Pons (tissue), 1 donor: ENCODE measurements at regions not wholly inside any gene's neighbourhood (a gene's known extent, or its start where the extent isn't known, plus 50 kb on each side); places are given as distances from the start of the nearest gene placed in this dataset.

Experiments used
- DNase-seq: peaks from one replicate; pipeline ENCODE4 v3.0.0-alpha.2; 2016; ENCODE audit warnings: low spot score

DNA sequence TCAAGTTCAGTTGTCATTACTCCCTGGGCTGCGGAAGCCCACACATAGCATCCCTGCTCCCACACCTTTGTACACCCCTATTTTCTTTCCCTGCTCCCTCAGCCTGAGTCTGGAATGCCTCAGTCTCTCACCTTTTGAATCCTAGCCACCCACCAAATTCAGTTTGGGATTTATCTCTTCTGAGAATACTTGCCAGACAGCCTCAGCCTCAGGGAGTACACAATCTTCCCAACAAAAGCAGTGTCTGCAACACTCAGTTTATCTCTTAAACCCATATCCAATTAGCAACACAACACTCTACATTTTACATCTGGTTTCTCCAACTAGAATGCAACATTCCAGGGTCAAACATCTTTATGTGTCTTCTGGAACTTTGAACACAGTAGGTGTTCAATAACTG is 190.2 kb downstream of the GPAM start:
- no peak for DNase-seq

DNA sequence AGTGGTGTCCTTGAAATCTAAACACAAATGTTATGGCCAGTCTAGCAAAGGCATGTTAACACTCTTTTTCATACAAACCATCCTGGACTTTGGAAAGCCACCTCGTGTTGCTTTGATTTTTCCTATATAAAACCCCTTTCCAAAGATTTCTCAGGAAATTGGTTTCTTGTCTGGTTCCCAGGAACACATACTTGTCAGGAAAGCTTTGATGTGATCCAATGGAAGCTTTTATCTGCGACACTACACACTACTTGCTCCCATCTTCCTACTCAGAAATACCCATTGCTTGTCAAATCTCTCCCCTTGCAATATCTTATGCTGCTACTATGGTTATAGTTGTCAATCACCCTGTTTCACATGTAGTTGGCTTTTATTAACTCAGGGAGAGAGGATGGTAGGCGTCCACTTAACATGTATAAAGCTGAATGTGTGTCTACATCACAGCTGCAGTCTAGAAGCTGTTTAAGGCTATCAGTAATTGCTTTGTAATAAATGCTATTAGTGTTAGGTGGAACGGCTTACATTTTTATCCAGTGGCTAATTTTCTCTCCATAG is 189.6 kb downstream of the GPAM start:
- no peak for DNase-seq

DNA sequence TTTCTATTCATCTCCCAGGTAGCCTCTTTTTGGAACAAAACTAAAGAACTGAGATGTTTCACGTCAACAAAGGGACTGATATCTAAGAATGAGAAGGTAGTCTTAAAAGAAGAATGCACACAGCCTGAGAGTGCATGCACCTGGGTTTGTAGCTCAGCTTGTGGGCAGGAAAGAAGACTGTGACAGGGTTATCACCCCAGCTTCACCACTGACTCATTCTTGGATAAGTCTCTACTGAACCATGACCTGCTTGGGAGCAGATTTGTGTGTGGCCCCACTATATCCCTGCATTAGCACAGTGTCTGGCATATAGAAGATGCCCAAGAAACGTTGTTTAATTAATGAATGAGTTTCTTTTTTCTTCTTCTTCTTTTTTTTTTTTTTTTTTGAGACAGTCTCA is 187.5 kb downstream of the GPAM start:
- no peak for DNase-seq

DNA sequence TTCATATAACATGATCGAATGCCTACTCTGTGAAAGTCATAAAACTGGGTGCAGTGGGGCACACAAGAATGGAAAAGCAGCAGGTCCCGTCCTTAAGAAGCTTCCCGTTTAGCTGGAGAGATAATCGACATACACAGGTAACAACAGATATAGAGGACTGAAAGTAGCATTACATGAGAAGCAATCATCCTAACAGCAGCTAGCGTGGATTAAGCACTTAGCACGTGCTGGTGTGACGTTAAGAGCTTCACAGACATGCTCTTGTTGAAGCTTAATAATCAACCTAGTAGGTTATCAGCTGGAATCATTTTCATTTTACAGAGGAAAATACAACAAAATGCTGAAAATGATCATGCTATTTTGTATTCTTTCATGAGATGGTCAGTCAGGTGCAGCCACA is 184.8 kb downstream of the GPAM start:
- DNase-seq: no peak

DNA sequence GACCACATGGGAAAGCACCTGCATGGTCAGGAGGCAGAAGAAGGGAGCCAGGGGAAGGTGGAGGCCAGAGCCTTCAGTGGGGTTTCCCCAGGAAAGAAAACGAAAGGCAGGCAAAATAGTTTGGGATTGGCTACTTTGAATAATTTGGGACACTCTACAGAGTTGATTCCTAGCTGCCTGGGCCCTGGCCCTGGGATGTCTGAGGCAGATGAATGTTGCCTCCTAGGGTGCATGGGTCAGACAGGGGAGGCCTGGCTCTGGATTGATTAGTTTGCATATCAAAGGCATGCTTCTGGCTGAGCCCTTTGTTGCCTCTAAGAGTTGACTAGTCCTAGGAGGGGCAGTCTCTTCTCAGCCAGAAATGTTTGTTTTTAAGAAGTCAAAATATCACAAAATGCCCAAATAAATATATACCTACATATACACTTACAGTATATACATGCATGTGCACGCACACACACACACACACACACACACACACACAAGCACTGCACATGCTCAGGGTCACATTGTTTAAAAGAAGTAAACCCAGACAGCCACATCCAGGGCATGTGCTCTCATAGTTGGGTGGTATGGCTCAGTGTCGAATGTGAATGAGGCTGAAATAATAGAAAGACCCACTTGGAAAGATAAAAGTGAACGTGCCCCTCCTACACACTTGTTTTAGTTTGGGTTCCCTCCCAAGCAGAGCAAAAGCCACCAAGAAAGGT is 184.2 kb downstream of the GPAM start:
- DNase-seq: no peak

DNA sequence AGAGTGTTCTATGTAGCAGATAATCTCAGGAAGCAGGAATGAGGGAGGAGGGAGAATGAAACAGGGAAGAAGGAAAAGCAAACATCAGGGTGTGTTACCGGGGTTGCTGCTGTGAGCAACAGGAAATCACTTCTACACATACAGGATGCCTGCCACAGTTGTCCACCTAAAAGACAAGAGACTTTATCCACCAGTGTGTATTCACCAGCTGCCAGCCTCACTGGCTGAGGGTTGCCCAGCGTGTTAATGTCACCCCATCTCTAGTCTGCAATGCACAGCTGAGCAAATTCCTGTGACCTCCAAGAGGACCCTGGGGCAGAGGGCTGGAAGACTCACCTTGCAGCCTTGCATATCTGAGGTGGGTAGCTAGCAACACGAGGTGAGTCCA is 183.7 kb downstream of the GPAM start:
- no peak for DNase-seq

DNA sequence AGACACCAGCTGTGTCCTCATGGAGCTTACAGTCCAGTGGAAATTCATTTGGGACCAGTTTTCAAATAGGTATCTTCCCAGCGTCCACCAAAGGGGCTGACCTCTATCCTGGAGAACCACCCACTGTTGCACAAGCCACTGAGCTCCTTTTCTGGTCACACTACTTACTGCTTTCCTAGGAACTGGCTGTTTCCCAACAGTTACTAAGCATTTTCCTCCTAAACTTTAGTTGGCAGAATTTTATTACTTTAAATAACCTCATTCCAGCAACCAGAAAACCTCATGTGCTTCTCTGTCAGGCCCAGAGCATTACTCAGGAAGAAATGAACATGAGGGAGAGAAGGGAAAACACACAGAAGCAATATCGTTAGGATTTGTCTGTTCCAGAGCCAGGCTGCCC is 183.1 kb downstream of the GPAM start:
- DNase-seq: no peak

DNA sequence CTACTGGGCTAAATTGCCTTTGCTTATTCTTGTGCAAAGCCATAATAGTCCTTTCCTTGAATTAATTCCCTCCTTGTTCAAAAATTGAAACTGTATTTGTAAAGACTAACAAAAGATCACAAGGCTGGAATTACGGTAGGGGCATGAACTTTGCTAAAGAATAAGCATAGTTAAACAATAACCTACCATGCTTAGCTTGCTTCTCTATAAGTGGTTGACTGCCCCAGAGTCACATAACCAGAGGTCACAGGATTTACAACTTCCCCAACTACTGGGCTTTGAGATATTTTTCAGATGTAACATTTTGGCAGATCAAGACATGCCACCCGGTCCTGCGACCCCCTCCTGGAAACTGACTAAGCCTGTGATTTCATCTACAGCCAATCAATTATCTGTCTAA is 181.4 kb downstream of the GPAM start:
- no peak for DNase-seq

DNA sequence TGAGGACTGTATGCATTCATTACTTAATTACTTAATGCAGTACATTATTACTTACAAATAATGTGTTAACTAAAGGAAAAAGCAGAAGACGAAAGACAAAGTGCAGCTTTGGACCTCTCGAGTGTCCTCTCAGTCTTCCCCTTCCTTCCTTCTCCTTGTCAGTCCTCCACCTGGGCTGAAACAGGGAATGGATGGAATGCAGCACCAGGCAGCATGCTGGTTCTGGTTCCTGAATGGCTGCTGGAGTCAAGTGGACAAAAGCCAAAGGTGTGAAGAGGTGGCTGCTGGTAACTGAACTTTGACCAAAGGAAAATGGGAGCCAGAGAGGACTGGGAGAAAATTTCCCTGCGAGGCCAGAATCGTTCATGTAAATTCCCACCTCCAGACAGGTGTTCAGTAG is 179.5 kb downstream of the GPAM start:
- no peak for DNase-seq

DNA sequence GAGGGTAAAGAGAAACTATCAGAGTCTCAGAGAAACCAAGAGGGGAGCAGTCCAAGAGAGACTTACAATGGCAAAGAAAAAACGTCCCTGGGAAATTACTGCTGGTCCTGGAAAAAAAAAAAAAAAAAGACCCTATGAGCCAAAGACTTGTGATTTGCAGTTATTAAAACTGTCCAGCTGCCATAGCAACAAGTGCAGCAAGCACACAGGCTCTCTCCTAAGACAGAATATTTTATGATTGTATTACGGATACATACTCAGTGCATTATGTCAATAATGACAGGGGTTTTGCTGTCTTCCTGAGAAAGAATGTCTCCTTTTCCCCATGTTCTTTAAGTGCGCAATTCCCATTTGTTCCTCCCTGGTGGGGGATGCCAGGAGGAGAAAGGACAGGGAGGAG is 178.5 kb downstream of the GPAM start:
- DNase-seq: no peak

DNA sequence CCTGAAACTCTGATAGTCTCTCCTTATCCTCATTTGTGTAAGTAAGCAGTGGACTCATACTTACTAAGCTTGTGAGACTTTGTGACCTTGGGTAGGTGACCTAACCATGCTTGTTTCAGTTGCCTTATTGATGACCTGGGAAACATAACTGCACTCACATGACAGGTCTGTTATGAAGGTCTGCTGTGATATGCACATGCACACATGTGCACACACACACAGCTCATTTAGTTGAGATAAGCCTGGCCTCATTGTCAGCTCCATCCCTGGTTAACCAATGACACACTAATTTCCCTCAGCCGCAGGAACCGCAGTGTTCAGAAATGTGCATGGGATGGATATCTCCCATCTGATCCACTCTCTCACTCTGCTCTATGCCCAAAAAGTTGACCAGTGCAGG is 177.2 kb downstream of the GPAM start:
- DNase-seq: no peak

DNA sequence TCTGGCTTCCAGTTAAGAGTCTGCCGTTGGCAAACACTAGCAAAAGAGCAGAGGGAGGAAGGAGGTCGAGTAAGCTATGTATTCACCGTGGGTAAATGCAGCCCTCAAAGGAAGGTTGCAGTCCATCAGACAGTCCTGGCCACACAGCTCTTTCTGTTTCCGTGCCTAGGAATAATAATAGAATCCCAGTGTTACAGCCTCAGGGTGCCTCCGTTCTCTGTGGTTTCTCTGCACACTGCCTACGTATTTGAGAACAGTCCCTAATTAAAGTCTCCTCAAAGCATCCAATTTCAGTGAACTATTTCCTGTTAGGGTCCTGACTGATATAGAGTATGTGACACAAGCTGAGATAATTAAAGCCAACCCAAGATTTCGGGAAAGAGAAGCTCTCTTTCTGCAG is 176.7 kb downstream of the GPAM start:
- DNase-seq: no peak

DNA sequence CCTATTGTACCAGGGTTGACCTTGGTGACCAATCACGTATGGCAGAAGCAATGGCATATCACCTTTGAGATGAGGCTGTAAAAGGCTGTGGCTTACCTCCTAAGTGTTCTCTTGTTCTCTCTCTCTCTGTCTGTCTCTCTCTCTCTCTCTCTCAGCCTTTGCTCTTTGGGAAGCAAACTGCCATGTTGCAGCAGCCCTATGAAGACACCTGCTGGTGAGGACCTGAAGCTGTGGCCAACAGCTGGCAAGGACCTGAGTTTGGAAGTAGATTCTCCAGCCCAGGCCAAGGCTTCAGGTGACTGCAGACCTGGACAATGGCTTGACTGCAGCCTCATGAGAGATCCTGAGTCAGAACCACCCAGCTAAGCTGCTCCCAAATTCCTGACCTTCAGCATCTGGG is 161.4 kb downstream of the GPAM start:
- DNase-seq: no peak

DNA sequence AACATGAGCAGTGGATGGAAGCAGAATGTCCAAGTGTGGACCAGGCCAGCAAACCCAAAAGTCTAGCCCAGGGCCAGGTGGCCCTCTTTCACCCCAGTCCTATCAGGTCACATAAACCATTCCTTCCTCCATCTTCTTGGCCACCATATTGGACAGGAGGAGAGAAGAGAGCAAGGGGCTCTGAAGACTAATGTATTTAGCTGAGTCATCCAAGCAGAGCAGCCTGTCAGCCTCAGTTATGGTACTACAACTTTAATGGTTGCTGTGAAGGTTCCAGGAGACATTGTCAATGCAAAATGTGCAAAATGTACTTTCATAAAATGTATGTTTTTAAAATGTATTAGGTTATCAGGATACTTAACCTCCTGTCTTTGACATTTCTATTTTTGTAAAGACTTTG is 159.5 kb downstream of the GPAM start:
- DNase-seq: no peak

DNA sequence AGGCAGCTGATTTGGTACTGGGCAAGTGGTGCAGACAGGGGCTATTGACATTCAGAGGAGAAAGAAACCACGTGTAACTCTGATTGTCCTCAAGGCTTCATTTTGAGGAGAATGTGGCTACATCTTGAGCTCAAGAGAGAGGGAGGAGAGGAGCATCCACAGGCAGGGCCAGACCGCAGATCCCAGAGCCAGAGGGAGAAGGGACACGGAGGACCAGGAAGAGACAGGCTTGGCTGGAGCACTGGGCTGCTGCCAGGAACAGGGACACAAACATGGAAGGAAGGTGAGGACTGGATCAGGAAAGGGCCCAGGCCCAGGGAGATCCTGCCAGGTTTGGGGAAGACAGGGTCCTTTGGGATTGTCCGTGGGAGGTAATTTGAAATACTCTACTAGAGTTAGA is 158.3 kb downstream of the GPAM start:
- DNase-seq: no peak

DNA sequence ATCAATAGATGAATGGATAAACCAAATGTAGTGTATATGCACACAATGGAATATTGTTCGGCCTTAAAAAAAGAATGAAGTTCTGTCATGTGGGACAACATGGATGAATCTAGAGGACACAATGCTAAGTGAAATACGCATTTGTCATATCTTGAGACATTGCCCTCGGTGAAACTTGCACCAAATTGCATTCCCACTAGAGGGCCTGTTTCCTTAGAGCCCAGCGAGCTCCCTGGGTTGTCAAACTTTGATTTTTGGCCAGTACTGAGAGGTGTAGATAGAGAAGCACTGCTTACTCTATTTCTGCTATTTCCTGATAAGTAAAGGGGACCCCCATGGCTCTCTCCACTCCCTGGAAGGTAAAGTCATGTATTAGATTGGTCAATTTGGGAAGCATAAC is 157.1 kb downstream of the GPAM start:
- no peak for DNase-seq

DNA sequence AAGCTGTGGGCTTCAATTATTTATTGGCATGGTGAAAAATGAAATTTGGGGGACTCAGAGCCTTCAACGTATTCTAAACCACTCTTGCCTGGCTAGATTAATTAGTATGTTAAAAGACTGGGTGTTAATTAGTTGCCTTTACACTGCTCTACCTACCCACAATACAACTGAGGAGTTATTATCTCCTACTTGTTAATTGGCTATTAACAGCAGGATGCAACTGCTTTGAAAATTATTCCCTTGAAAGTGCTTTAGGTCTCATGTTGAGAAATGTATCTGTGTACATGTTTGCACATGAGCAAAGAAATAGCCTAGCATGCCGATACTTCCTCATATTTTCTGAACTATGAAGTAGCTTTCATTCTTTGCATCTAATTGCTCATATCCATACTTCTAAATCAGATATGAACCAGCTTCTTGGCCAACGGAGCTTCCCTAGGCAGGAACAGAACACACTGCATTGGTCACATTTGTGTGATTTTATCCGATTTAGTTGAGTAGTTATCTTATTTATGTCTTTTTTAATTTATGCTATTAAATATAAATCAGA is 155.8 kb downstream of the GPAM start:
- DNase-seq: no peak

DNA sequence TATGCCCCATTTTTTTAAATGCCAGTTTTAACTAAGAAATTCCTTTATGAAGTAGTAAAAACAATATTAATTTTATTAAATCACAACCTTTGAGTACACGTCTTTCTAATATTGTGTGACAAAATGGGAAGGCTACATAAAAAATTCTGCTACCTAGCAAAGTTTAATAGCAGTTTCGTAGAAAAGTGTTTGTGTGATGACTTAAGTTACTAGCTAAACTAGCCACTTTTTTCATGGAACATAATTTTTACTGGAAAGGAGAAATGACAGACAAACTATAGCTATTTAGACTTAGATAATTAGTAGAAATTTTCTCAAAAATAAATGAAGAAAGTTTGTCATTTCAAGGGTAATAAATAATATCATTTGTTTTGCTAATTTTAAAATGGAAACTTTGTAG is 153.1 kb downstream of the GPAM start:
- DNase-seq: no peak

DNA sequence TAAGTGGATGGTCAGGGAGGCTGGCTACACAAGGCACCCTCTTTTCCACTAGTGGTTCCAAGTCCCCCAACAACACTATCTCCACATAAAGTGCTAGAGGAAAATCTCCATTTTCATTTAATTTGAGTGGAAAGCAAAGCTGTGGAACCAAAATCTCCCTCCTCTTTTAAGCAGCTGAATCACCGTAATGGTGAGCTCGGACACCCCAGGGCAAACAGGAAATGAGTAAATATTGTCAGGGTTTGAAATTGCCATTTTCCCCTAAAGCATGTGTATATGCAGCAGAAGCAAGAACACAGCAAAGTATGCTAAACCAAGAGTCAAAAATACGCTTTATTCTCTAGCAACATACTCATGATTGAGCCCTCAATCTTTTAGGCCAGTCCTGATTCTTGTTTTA is 143.7 kb downstream of the GPAM start:
- no peak for DNase-seq

DNA sequence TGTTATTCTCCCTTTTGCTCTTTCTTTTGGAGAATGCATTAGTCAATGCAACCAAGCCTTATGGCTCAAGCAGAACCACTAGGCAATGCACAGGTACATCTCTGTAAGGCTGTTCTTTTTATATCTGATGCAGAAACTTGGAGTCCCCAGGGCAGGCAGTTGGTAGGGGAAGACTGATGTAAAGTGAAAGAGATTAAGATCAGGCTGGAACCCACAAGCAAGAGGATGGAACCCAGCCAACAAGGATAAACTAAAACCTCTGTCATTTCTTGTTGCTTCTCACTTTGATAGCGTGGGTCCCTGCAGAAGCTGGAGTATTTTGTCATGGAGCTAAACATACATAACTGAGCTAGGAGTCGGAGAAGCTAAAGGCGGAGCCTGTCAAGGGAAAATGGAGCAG is 142.9 kb downstream of the GPAM start:
- no peak for DNase-seq

DNA sequence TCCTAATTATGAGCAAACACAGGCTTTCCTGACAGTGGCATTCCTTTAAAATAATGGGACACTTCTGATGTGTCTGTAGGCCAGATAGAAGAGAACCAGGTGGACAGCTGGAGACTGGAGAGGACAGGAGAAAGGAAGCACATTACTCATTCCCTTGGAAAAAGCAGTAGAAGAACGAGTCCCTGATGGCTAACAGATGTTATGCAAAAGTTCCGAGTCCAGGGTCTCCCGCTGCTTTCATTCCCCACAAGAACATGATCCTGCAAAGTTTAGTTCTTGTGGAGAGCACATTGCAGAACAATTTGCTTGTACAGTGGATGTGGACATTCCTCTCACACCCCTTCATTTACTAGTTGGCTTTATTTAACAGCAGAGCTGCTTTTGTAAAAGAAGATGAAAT is 137.6 kb downstream of the GPAM start:
- DNase-seq: no peak

DNA sequence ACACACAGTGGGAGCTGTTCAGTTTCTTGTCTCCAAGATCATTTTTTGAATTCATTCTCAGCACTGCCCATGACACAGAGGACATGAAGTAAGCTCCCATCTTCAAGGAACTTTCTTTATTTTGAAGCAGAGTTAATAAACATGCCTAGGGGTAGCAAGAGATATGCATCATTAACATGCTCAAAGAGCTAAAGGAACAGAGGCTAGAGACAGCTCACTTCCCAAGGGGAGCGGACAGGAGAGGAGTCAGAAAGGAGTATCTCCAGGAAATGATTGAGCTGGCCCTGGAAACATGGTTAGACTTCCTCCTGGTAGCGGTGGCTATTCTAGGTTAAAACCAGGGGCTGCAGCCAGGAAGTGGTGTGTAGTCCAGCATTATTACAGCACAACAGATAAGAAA is 135.9 kb downstream of the GPAM start:
- DNase-seq: no peak

DNA sequence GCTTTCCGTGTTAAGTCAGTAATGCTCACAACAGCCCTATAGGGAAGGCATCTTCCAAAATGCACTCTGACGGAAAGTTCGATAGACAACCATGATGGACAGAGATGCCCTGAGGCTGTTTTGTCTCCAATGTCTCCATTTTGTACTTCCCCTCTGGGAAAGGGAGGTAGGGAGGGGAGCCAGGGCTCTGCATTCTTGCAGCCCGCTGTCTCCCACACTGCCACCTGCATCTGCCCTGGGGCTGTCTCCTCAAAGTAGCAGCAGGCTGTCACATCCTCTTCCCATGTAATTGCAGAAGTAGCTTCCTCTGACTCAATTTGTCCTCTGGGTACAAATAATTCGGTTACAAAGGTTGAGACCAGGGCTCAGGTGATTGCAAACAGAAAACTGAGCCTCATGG is 131.4 kb downstream of the GPAM start:
- DNase-seq: no peak

DNA sequence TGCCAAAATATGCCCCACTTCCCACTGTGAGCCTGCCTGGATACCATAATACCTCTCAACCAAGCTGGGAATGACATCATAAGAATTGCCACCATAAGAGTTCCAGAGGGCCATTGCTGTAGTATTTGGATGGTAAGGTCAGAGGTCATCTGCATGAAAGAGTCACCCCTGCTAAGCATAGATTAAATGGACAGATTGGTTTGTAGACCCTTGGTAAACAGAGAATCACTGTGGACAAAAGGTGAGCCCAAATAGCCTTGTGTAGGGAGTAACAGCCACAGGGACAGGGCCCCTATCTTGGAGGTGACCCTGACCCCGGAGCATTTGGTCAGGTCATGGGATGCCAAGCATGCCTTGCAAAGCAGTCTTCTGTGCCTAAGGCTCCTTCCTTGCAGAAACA is 129.7 kb downstream of the GPAM start:
- DNase-seq: no peak
